Fibroblast of the aortic adventitia (primary cell): ENCODE measurements at regions not wholly inside any gene's neighbourhood (a gene's known extent, or its start where the extent isn't known, plus 50 kb on each side); places are given as distances from the start of the nearest gene placed in this dataset.
"Not testable (repeated sequence)": the region's sequence is repeated elsewhere in the genome, so short reads cannot be mapped to it uniquely, and the experiment has no call there.

Experiments
- DNase-seq: peaks from one replicate; pipeline ENCODE4 v3.0.0-alpha.2; 2010; ENCODE audit warnings: low read depth
- H3K4me3 ChIP-seq: 2 replicates; pipeline ENCODE4 v1.5.1; 2011; ENCODE audit warnings: low read depth, mild to moderate bottlenecking, control low read depth, low read length, moderate library complexity
- TF ChIP-seq, protein P1 (sequence below): IDR thresholded peaks from 2 replicates; pipeline ENCODE4 v1.5.1; 2011; ENCODE audit warnings: mild to moderate bottlenecking, low read length, control low read depth, inconsistent platforms; ENCODE audit not compliant: insufficient read depth

DNA sequence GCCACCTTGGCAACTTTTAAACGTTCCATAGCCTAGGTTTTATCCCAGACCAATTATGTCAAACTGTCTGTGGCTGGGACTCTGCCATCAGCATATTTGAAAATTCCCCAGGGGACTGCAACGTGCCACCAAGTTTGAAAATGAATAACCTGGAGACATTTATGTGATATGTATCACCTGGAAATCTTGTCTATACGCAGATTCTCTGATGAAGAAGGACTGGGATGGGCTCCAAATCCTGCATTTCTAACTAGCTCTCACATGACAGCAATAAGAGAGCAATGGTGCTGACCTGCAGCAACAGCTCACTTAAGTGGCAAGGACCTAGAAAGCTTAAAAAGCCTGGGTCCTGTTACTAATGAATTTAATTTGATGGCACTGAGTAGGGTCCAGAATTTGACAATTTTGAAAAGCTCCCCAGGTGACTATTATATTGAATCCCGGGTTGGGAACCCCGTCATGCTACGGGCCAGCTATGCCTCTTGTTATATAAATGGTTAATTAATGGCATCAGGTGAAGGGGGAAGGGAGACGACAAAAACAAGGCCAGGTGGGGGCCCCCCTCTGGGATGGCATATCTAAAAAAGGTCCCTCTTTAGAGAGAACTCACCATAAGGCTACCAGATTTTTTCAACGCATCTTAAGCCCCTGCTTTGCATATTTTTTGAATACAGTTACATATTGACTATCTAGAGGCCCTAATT is 213.7 kb downstream of the ZIC5 start:
- no peak for DNase-seq
- no peak overlapping the region for H3K4me3 ChIP-seq
- TF ChIP-seq, protein P1, sequence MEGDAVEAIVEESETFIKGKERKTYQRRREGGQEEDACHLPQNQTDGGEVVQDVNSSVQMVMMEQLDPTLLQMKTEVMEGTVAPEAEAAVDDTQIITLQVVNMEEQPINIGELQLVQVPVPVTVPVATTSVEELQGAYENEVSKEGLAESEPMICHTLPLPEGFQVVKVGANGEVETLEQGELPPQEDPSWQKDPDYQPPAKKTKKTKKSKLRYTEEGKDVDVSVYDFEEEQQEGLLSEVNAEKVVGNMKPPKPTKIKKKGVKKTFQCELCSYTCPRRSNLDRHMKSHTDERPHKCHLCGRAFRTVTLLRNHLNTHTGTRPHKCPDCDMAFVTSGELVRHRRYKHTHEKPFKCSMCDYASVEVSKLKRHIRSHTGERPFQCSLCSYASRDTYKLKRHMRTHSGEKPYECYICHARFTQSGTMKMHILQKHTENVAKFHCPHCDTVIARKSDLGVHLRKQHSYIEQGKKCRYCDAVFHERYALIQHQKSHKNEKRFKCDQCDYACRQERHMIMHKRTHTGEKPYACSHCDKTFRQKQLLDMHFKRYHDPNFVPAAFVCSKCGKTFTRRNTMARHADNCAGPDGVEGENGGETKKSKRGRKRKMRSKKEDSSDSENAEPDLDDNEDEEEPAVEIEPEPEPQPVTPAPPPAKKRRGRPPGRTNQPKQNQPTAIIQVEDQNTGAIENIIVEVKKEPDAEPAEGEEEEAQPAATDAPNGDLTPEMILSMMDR = no peak

DNA sequence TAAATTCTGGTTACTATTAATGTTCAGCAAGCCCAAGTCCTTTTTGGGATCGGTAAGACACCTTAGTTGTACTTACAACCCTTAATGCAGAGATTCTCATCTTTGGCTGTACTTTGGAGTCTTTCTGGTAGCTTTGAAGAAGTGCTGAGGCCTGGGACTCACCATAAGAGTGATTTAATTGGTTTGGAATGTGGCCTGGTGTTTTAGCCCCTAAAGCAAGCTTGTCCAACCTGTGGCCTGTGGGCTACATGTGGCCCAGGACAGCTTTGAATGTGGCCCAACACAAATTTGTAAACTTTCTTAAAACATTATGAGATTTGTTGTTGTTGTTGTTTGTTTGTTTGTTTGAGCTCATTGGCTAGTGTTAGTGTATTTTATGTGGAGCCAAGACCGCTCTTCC is 215.3 kb downstream of the ZIC5 start:
- no peak for DNase-seq
- no peak overlapping the region for H3K4me3 ChIP-seq
- TF ChIP-seq, protein P1 = no peak

DNA sequence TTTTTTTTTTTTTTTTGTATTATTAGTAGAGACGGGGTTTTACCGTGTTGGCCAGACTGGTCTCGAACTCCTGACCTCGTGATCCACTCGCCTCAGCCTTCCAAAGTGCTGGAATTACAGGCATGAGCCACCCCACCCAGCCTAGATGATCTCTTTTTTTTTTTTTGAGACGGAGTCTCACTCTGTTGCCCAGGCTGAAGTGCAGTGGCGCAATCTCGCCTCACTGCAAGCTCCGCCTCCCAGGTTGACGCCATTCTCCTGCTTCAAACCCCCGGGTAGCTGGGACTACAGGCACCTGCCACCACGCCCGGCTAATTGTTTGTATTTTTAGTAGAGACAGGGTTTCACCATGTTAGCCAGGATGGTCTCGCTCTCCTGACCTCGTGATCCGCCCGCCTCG is 216.8 kb downstream of the ZIC5 start:
- not testable (repeated sequence) for DNase-seq, H3K4me3 ChIP-seq

DNA sequence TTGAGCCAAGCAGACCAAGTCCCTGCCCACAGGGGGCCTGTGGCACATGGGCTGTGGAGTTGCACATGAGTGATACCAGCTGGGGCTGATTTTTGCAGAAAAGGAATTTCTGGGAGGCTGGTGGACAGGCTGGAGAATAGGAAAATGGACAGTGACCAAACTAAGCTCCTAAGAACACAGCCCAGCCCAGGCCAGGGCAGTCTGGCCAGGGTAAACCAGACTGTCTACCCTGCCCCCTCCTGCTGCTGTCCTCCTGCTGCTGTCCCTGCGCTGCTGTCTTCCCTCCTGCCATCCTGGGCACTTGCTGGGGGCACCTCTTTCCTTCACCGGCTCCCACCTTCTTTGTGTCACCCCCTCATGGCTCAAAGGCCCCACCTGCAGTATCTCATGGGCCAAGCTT is 219.2 kb downstream of the ZIC5 start:
- no peak for DNase-seq
- TF ChIP-seq, protein P1 = no peak
- H3K4me3 ChIP-seq = no peak overlapping the region

DNA sequence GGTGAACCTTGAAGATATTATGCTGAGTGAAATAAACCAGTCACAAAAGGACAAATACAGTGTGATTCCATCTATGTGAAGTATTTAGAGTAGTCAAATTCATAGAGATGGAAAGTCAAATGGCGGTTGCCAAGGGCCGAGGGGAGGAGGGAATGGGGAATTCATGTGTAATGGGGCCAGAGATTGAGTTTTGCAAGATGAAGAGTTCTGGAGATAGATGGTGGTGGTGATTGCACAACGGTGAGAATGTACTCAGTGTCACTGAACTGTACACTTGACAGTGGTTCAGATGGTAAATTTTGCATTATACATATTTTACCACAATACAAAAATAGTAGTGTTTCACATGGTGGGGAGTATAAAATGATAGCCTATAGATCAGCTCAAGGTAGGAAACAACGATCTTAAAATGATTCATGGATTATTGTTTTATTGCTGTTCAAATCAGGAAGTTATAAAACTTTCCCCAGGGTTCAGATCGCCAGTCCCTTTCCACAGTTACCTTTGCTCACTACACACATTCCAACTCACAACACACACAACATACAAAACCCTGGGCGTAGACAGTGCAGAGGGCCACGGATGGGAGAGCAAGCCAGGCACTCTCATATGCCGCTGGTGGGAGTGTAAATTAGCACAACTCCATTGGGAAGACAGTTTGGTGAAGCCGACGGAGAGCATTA is 219.9 kb downstream of the ZIC5 start:
- DNase-seq = no peak
- no peak overlapping the region for H3K4me3 ChIP-seq
- TF ChIP-seq, protein P1 = no peak

DNA sequence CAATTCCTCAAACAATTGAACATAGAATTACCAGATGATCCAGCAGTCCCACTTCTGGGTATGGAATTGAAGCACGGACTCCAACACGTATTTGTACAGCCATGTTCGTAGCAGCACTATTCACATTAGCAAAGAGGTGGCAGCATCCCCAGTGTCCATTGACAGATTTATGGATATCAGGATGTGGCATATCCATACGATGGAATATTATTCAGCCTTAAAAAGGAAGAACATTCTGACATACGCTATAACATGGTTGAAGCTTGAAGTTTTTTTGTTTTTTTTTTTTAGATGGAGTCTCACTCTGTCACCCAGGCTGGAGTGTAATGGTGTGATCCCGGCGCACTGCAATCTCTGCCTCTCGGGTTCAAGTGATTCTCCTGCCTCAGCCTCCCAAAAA is 220.6 kb downstream of the ZIC5 start:
- no peak for DNase-seq
- no peak overlapping the region for H3K4me3 ChIP-seq
- TF ChIP-seq, protein P1 = no peak

DNA sequence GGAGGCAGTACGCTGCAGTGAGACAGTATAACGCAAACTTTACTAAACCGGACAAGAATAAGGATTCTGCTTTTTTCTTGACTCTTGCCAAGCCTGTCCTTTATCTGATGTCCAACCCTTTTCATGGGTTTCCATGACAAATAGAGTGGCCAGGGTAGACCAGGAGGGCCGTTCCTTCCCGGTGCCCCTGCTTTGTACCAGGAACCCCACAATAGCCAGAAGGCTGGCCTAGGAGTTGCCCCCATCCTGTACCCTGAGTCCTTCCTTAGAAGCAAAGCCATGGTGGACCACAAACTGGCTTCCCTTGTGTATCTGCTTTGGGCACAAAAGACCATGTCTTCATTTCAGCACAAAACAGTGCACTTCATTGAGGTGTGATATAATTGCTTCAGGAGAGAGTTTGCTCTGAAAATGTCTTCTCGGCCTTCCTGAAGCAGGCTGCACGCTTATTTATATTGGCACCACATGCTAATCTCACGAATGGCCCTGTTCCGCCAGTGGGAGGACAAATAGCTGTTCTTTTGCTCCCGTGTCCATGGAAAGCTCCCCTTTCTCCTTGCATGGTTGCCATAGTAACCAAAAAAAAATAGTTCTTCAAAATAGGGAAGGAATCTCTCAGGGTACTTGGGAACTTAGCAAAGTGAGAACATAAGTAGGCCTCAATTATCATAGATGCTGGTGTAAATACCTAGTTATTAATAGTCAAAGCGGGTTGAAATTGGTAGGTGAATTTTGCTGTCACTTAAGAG is 222.1 kb downstream of the ZIC5 start:
- H3K4me3 ChIP-seq = no peak overlapping the region
- no peak for DNase-seq
- TF ChIP-seq, protein P1 = no peak
